Stimulated activated CD4-positive, alpha-beta T cell treated with anti-CD3 and anti-CD28 coated beads, TNF-alpha, amount 100 ng/mL, for 1 hour (primary cell): ENCODE measurements at regions not wholly inside any gene's neighbourhood (a gene's known extent, or its start where the extent isn't known, plus 50 kb on each side); places are given as distances from the start of the nearest gene placed in this dataset.

Experiments
- DNase-seq, 3 donors: peaks; one replicate each; pipeline ENCODE4 v3.0.0-alpha.2; 2020; ENCODE audit warnings: low read depth in 3 of 3, low spot score in 1 of 3

DNA sequence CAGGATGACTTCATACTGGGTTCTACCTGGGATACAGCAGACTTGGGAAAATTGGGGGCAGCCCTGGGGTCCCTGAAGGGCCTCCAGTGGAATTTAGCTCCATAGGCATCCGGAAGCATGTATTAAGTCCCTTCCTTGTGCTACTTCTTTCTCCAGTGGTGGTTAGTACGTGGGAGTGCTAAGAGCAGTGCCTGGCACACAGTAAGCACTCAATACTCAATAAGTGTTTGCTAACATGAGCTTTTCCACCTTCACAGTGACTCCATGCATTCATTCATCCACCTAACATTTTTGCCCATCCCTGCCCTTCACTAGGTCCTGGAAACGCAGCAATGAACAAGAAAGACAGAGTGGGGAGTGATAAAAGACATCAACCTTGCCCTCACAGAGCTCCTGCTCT, 120.5 kb downstream of the MN1 start:
- no peak for DNase-seq

DNA sequence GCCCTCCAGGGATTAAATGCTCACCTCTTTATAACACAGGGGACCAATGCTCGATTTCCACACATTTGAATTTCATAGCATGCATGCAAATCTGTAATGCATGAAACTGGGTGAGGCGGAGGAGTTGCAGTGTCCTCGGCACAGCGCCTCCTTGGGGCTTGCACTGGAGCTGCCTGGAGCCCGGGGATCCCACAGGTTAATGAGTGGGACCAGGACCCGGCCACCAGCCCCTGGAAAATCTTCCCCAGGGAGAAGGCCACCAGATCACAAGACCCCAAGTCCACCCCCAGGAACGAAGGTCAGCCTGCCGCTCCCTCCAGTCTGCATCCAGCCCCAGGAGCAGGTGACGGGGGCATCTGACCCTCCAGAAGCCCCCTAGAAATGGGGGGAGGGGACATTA, 119.1 kb downstream of the MN1 start:
- DNase-seq, result no peak

DNA sequence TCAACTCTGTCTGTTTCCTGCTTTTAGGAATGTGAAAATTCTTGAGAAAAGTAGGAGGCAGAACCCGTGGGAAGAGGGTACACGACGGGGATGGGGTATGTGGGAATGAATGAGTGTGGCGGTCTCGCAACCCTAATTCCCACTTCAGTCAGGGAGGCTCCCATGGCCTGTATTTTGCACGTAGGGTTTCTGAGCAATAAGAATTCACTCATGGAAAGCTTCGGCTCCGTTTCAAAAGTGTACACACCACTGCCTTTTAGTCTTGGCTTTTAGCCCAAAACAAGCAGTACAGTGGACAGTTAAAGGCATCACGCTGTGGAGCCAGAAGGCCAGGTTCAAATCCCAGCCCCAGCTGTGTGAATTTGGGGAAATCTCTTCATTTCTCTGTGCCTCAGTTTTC, 116.7 kb downstream of the MN1 start:
- DNase-seq, result no peak

DNA sequence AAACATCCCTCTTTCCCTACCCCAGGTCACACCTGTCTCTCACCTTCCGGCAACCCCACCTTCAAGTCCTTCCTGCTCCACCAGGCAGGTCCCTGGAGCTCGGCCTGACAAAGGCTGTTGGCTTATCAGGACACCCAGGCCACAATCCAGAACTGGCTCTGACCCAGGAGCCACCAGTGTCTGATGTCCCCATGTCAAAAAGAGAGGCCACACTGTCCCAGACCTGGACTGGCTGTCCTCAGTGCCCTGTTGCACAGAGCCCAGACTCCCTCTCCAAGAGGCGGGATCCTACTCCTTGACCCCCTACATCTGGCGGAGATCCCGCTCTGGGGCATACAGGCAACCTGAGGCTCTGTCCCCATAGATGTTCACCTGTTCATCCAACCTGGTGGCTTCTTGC, 116.0 kb downstream of the MN1 start:
- DNase-seq, result no peak

DNA sequence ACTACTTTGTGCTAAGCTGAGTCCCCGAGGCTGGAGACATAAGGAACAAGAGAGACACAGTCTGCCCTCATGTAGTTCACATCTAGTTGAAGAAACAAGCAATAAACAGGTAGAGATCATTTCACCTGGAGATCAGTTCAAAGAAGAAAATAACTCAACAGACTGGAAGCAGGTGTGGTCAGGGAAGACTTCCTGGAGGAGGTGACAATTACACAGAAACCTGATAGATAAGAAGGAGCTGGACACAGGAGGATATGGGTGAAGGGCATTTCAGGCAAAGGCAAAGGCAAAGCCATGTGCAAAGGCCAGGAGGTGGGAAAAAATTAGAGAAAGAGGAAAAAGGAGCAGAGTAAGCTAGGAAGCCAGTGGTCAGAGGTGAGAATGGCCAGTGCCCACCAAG, 115.6 kb downstream of the MN1 start:
- no peak for DNase-seq

DNA sequence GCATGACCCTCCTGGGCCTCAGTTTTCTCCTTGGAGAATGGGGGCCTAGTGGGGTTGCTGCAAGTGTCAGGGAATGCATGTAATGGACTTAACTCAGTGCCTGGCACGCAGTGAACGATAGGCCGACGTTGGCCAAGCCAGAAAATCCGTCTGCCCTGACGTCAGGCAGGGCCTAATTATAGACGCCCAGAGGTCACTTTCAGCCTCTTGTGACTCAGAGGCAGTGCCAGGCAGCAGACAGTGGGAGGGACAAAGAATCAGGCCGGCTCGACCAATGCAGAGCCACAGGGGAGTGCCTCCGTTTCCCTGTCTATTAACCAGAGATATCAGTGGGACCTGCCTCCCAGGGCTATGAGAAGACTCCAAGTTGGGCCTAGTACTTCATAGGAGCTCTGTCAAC, 115.0 kb downstream of the MN1 start:
- no peak for DNase-seq

DNA sequence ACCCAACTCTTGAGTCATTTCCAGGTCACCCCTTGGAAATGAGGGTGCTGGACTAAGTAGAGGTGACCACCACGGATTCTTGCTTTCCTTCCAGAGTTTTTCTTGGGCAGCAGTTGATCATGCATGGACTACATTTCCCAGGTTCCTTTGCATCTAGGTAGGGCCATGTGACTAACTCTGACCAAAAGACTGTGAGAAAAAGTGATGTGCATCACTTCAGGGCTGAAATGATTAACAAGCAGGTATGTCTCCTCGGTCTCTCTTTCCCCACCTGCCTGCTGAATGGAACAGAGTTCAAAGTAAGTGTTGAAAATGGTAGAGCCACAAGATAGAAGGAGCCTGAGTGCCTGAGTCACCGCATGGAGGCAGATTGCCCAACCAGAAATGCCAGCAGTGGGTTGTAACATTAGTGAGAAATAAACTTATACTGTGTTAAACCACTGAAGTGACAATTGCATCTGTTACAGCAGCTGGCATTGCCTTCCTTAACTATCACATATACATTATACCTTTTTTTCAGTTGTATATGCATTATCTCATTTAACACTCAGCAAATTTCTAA, 113.5 kb downstream of the MN1 start:
- DNase-seq, result no peak

DNA sequence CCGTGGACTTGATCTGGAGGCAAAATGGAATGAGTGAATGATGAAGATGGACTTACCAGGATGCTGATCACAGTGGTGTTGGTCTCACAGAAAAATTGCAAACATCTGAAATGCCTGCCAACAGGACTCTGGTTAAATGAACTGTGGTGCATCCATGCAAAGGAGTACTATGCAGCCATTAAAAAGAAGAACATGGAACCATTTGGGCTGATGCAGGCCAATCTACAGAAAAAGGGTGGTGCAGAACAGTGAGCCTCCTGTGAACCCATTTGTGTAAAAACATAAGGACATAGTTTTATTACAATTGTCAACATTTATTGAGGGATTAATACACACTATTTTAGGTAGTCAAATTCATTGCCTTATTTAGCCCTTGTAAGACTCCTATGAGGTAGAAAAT, 111.9 kb downstream of the MN1 start:
- no peak for DNase-seq

DNA sequence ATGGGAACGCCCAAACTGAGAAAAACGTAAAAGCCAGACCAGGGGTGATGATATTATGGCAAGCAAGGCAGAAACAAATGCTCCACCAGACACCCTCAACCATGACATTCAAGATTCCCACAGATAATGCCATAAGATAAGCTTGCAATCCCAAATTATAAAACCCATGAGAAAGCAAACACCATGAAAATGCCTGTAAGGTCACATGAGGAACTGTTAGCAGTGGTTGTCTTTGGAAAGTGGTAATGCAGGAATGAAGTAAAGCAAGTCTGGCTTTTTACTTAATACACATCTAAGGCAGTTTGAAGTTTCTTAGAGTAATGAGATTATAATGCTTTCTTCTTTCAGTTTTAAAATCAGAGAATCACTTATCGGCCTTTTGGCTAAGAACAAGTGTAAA, 111.0 kb downstream of the MN1 start:
- DNase-seq, result no peak

DNA sequence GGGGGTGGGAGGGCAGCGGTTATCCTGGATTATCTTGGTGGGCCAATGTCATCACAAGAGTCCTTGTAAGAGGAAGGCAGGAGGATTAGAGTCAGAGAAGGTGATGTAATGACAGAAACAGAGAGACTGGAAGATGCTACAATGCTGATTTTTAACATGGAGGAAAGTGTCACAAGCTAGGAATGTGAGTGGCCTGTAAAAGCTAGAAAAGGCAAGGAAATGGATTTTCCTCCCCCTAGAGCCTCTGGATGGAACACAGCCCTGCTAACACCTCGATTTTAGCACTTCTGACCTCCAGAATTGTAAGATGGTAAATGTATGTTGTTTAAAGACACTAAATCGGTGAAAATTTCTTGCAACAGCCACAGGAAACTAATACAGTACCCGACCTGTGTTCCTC, 109.3 kb downstream of the MN1 start:
- no peak for DNase-seq

DNA sequence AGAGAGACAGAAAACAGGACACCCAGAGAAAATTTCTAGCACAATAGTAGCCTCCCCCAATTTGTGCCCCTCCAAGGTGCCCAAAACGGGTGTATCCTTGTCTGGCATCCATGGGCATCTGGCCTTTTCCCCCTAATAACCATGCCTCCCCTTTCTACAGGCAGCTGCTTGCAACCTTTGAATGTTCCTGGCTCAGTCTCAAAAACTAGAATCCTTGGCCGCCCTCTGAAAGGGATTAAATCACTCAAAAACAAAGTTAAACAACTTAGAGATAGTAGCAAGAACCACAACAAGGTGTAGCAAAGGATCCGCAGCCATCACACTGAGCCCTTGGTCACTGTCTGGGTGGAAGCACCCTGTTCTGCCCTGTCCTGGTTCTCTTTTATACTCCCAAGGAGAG, 105.6 kb downstream of the MN1 start:
- DNase-seq, result no peak

DNA sequence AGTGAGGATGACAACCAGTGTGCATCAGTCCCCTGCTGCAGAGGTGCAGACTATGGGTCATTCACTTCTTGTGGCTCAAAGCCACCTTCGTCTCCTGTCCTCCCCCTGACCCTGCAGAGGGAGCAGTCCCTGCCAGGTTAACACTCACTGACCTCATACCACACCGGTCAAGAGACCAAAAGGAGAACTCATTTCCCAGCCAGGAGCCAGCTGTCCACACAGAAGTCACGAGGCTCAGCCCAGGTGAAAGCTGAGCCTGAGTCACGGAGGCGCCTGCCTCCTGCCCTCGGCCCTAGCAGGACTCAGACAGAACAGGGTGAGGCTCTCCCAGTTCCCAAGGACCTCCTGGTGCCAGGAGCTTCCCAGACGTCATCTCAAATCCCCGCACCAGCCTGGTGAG, 103.7 kb downstream of the MN1 start:
- no peak for DNase-seq
